ENCODE measurements at regions not wholly inside any gene's neighbourhood (a gene's known extent, or its start where the extent isn't known, plus 50 kb on each side); places are given as distances from the start of the nearest gene placed in this dataset.
"Not testable (repeated sequence)": the region's sequence is repeated elsewhere in the genome, so short reads cannot be mapped to it uniquely, and the experiment has no call there.

DNA sequence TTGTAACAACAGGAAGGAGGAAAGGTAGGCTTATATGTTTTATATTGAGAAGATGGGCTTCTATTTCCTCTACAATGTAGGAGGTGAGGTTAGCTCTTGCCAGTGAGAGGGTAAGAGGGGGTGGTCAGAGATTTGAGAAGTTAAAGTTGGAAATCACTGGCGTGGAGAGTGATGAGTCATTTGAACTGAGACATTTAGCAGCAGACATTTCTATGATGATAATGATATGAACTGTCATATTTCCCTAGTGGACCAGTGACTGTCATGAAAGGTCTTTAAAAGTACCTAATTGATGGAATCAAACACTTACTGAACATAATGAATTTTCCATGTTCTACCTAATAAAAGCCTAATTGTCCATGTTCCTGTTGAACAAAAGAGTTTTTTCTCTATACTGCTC, 126.1 kb downstream of the FAM161A start:
- H3K4me3 ChIP-seq (ENCODE audit: low read length): no peak overlapping the region
- no peak overlapping the region for H3K9ac ChIP-seq (ENCODE audit: extremely low read depth, low read length, poor library complexity, severe bottlenecking)
- no peaks in the 10 kb centered on the region for H3K36me3 ChIP-seq (ENCODE audit: control insufficient read depth, insufficient read depth, low read length)
- DNase-seq: no peak
- no peaks in the 10 kb centered on the region for H3K27me3 ChIP-seq (ENCODE audit: control insufficient read depth, insufficient read depth, low read length, poor library complexity, severe bottlenecking)
- no peaks in the 10 kb centered on the region for H3K9me3 ChIP-seq (ENCODE audit: control insufficient read depth, low read length)
- H3K27ac Mint-ChIP-seq: no peak overlapping the region
- WGBS, 2 experiments (ENCODE audit: insufficient coverage in 1 of 2, insufficient read length in 1 of 2): 80 to 81% methylated on average over 1 of the region's 1 CpG
- no peaks in the 10 kb centered on the region for H3K4me1 Mint-ChIP-seq
- no peaks in the 10 kb centered on the region for H3K36me3 Mint-ChIP-seq (ENCODE audit: low read depth)
- no peak overlapping the region for H3K4me3 Mint-ChIP-seq
- TF ChIP-seq, protein P1, sequence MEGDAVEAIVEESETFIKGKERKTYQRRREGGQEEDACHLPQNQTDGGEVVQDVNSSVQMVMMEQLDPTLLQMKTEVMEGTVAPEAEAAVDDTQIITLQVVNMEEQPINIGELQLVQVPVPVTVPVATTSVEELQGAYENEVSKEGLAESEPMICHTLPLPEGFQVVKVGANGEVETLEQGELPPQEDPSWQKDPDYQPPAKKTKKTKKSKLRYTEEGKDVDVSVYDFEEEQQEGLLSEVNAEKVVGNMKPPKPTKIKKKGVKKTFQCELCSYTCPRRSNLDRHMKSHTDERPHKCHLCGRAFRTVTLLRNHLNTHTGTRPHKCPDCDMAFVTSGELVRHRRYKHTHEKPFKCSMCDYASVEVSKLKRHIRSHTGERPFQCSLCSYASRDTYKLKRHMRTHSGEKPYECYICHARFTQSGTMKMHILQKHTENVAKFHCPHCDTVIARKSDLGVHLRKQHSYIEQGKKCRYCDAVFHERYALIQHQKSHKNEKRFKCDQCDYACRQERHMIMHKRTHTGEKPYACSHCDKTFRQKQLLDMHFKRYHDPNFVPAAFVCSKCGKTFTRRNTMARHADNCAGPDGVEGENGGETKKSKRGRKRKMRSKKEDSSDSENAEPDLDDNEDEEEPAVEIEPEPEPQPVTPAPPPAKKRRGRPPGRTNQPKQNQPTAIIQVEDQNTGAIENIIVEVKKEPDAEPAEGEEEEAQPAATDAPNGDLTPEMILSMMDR (conservative IDR thresholded peaks at IDR 0.05): no peak
- peaks cover 7% of the 10 kb centered on the region for H3K27me3 Mint-ChIP-seq (ENCODE audit: insufficient read depth)
- H3K4me1 ChIP-seq (ENCODE audit: control insufficient read depth, insufficient read depth, low read length): no peaks in the 10 kb centered on the region
- H3K9me3 Mint-ChIP-seq: peaks cover 7% of the 10 kb centered on the region
- H3K27ac ChIP-seq (ENCODE audit: low read depth, low read length): no peak overlapping the region

- Histone ChIP-seq H3K27ac (ENCODE audit: low read depth, low read length) (no peak overlapping the region), H3K36me3 (ENCODE audit: control insufficient read depth, insufficient read depth, low read length) (no peaks in the 10 kb centered on the region), H3K27me3 (ENCODE audit: control insufficient read depth, insufficient read depth, low read length, poor library complexity, severe bottlenecking) (no peaks in the 10 kb centered on the region), H3K9ac (ENCODE audit: extremely low read depth, low read length, poor library complexity, severe bottlenecking) (no peak overlapping the region), H3K9me3 (ENCODE audit: control insufficient read depth, low read length) (no peaks in the 10 kb centered on the region), H3K4me3 (ENCODE audit: low read length) (no peak overlapping the region), H3K4me1 (ENCODE audit: control insufficient read depth, insufficient read depth, low read length) (no peaks in the 10 kb centered on the region)
- no peak for DNase-seq
- Mint-ChIP-seq H3K9me3 (peaks cover 7% of the 10 kb centered on the region), H3K4me3 (no peak overlapping the region), H3K27ac (no peak overlapping the region), H3K4me1 (no peaks in the 10 kb centered on the region), H3K36me3 (ENCODE audit: low read depth) (no peaks in the 10 kb centered on the region), H3K27me3 (ENCODE audit: insufficient read depth) (peaks cover 7% of the 10 kb centered on the region)
- 92 to 93% methylated on average over 1 of the region's 1 CpG for WGBS, 2 experiments (ENCODE audit: insufficient coverage in 1 of 2, insufficient read length in 1 of 2)
- TF ChIP-seq, protein P1 (conservative IDR thresholded peaks at IDR 0.05): no peak
These were observed 127.2 kb downstream of the FAM161A start for GRCh38 chr2:61726456-61727209.

DNA sequence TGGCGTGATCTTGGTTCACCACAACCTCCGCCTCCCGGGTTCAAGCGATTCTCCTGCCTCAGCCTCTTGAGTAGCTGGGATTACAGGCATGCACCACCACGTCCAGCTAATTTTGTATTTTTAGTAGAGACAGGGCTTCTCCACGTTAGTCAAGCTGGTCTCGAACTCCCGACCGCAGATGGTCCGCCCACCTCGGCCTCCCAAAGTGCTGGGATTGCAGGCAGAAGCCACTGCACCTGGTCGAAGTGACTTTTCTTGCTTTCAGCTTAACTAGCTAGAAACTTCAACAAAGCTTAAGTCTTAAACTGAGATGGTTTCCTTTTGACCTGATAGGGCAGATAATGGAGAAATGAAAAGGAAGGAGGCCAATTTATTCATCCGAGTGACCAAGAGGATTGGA, 130.5 kb downstream of the FAM161A start:
- H3K36me3 ChIP-seq (ENCODE audit: control insufficient read depth, insufficient read depth, low read length); H3K9me3 ChIP-seq (ENCODE audit: control insufficient read depth, low read length); H3K27me3 ChIP-seq (ENCODE audit: control insufficient read depth, insufficient read depth, low read length, poor library complexity, severe bottlenecking); DNase-seq; H3K4me1 Mint-ChIP-seq; H3K4me1 ChIP-seq (ENCODE audit: control insufficient read depth, insufficient read depth, low read length); H3K27ac ChIP-seq (ENCODE audit: low read depth, low read length); H3K4me3 Mint-ChIP-seq; H3K9me3 Mint-ChIP-seq; H3K27me3 Mint-ChIP-seq (ENCODE audit: insufficient read depth); H3K4me3 ChIP-seq (ENCODE audit: low read length); H3K36me3 Mint-ChIP-seq (ENCODE audit: low read depth); H3K27ac Mint-ChIP-seq; H3K9ac ChIP-seq (ENCODE audit: extremely low read depth, low read length, poor library complexity, severe bottlenecking): not testable (repeated sequence)
- 90 to 97% methylated on average over 8 to 13 of the region's 13 CpGs for whole genome bisulfite sequencing, 2 experiments (ENCODE audit: insufficient coverage in 1 of 2, insufficient read length in 1 of 2)

DNA sequence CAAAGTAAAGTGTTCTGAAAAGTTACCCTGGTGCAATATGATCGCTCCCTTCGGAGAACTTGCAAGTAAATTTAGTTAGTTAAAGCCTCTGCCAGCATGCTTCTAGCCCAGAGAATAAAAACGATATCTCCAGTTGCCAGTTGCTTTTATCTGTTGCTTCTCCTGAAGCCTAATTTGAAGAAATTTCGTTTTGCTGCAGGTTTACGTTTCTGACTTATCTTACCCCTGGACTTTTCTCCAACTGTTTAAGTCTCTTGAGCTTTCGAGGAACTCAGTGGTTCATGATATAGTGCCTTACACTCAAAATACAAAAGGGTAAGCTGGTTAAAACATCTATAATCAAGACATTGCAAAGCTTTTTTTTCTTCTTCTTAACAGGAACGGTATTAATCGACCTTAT, 131.1 kb downstream of the FAM161A start:
- Histone ChIP-seq H3K9ac (ENCODE audit: extremely low read depth, low read length, poor library complexity, severe bottlenecking) (no peak overlapping the region), H3K36me3 (ENCODE audit: control insufficient read depth, insufficient read depth, low read length) (no peaks in the 10 kb centered on the region), H3K4me1 (ENCODE audit: control insufficient read depth, insufficient read depth, low read length) (no peaks in the 10 kb centered on the region), H3K4me3 (ENCODE audit: low read length) (no peak overlapping the region), H3K27ac (ENCODE audit: low read depth, low read length) (no peak overlapping the region), H3K27me3 (ENCODE audit: control insufficient read depth, insufficient read depth, low read length, poor library complexity, severe bottlenecking) (no peaks in the 10 kb centered on the region), H3K9me3 (ENCODE audit: control insufficient read depth, low read length) (no peaks in the 10 kb centered on the region)
- no peak overlapping the region for H3K27ac Mint-ChIP-seq
- no peak for DNase-seq
- H3K36me3 Mint-ChIP-seq (ENCODE audit: low read depth): no peaks in the 10 kb centered on the region
- H3K9me3 Mint-ChIP-seq: peaks cover 7% of the 10 kb centered on the region
- TF ChIP-seq, protein P1 (conservative IDR thresholded peaks at IDR 0.05): no peak
- no peak overlapping the region for H3K4me3 Mint-ChIP-seq
- no peaks in the 10 kb centered on the region for H3K4me1 Mint-ChIP-seq
- WGBS, 2 experiments (ENCODE audit: insufficient coverage in 1 of 2, insufficient read length in 1 of 2): 90% methylated on average over 6 of the region's 8 CpGs
- peaks cover 4% of the 10 kb centered on the region for H3K27me3 Mint-ChIP-seq (ENCODE audit: insufficient read depth)
